ENCODE measurements at regions not wholly inside any gene's neighbourhood (a gene's known extent, or its start where the extent isn't known, plus 50 kb on each side); places are given as distances from the start of the nearest gene placed in this dataset.
A peak's percentile ranks its signal among the peaks of the same experiment; 100 is the strongest.
"Not testable (repeated sequence)": the region's sequence is repeated elsewhere in the genome, so short reads cannot be mapped to it uniquely, and the experiment has no call there.

GRCh38 chr22:11561744-11562143 lies 3966.2 kb upstream of the OR11H1 start:
- H3K27ac ChIP-seq (ENCODE audit: low read length) = not testable (repeated sequence)

GRCh38 chr22:11568837-11569563 lies 3959.0 kb upstream of the OR11H1 start:
- H3K9me3 ChIP-seq (ENCODE audit: insufficient read depth, low read depth, low read length) = peaks cover 89% of the 10 kb centered on the region
- not testable (repeated sequence) for H3K9ac ChIP-seq (ENCODE audit: low read depth, low read length); H3K27ac ChIP-seq (ENCODE audit: low read length); H3K36me3 ChIP-seq (ENCODE audit: insufficient read depth, low read depth, low read length); H3K27me3 ChIP-seq (ENCODE audit: insufficient read depth, low read length); H3K4me1 ChIP-seq (ENCODE audit: insufficient read depth, low read length); H3K4me3 ChIP-seq (ENCODE audit: low read length)

More at GRCh38 chr22:11561744-11562143, 3966.2 kb upstream of the OR11H1 start:
- H3K4me1 ChIP-seq (ENCODE audit: insufficient read depth, low read length); H3K36me3 ChIP-seq (ENCODE audit: insufficient read depth, low read depth, low read length); H3K27me3 ChIP-seq (ENCODE audit: insufficient read depth, low read length); H3K9ac ChIP-seq (ENCODE audit: low read depth, low read length); H3K4me3 ChIP-seq (ENCODE audit: low read length): not testable (repeated sequence)
- H3K9me3 ChIP-seq (ENCODE audit: insufficient read depth, low read depth, low read length) = peaks cover 43% of the 10 kb centered on the region

- peaks cover 89% of the 10 kb centered on the region for H3K9me3 ChIP-seq (ENCODE audit: insufficient read depth, low read depth, low read length)
- H3K36me3 ChIP-seq (ENCODE audit: insufficient read depth, low read depth, low read length); H3K4me1 ChIP-seq (ENCODE audit: insufficient read depth, low read length); H3K4me3 ChIP-seq (ENCODE audit: low read length); H3K27ac ChIP-seq (ENCODE audit: low read length); H3K27me3 ChIP-seq (ENCODE audit: insufficient read depth, low read length); H3K9ac ChIP-seq (ENCODE audit: low read depth, low read length): not testable (repeated sequence)
Observed at GRCh38 chr22:11569564-11569940, 3958.4 kb upstream of the OR11H1 start.

GRCh38 chr22:11573154-11573553 lies 3954.8 kb upstream of the OR11H1 start:
- not testable (repeated sequence) for H3K36me3 ChIP-seq (ENCODE audit: insufficient read depth, low read depth, low read length); H3K27me3 ChIP-seq (ENCODE audit: insufficient read depth, low read length)
- H3K9me3 ChIP-seq (ENCODE audit: insufficient read depth, low read depth, low read length) = peaks cover 97% of the 10 kb centered on the region

GRCh38 chr22:11574231-11574630 lies 3953.8 kb upstream of the OR11H1 start:
- not testable (repeated sequence) for H3K4me1 ChIP-seq (ENCODE audit: insufficient read depth, low read length); H3K36me3 ChIP-seq (ENCODE audit: insufficient read depth, low read depth, low read length); H3K27ac ChIP-seq (ENCODE audit: low read length); H3K4me3 ChIP-seq (ENCODE audit: low read length); H3K9ac ChIP-seq (ENCODE audit: low read depth, low read length); H3K27me3 ChIP-seq (ENCODE audit: insufficient read depth, low read length)
- H3K9me3 ChIP-seq (ENCODE audit: insufficient read depth, low read depth, low read length) = peaks cover 97% of the 10 kb centered on the region

More at GRCh38 chr22:11573154-11573553, 3954.8 kb upstream of the OR11H1 start:
- not testable (repeated sequence) for H3K27ac ChIP-seq (ENCODE audit: low read length); H3K9ac ChIP-seq (ENCODE audit: low read depth, low read length); H3K4me1 ChIP-seq (ENCODE audit: insufficient read depth, low read length); H3K4me3 ChIP-seq (ENCODE audit: low read length)

- not testable (repeated sequence) for H3K36me3 ChIP-seq (ENCODE audit: insufficient read depth, low read depth, low read length); H3K27ac ChIP-seq (ENCODE audit: low read length); H3K4me3 ChIP-seq (ENCODE audit: low read length); H3K9ac ChIP-seq (ENCODE audit: low read depth, low read length); H3K4me1 ChIP-seq (ENCODE audit: insufficient read depth, low read length); H3K27me3 ChIP-seq (ENCODE audit: insufficient read depth, low read length)
- H3K9me3 ChIP-seq (ENCODE audit: insufficient read depth, low read depth, low read length) = peaks cover 97% of the 10 kb centered on the region
Observed at GRCh38 chr22:11574659-11575058, 3953.3 kb upstream of the OR11H1 start.

- not testable (repeated sequence) for H3K36me3 ChIP-seq (ENCODE audit: insufficient read depth, low read depth, low read length)
- H3K9me3 ChIP-seq (ENCODE audit: insufficient read depth, low read depth, low read length) = peaks cover 89% of the 10 kb centered on the region
Observed at GRCh38 chr22:11576740-11577139, 3951.3 kb upstream of the OR11H1 start.

GRCh38 chr22:11578115-11578514 lies 3949.9 kb upstream of the OR11H1 start:
- peaks cover 88% of the 10 kb centered on the region for H3K9me3 ChIP-seq (ENCODE audit: insufficient read depth, low read depth, low read length)
- not testable (repeated sequence) for H3K27me3 ChIP-seq (ENCODE audit: insufficient read depth, low read length)

More at GRCh38 chr22:11576740-11577139, 3951.3 kb upstream of the OR11H1 start:
- H3K4me1 ChIP-seq (ENCODE audit: insufficient read depth, low read length); H3K27me3 ChIP-seq (ENCODE audit: insufficient read depth, low read length); H3K9ac ChIP-seq (ENCODE audit: low read depth, low read length); H3K27ac ChIP-seq (ENCODE audit: low read length); H3K4me3 ChIP-seq (ENCODE audit: low read length): not testable (repeated sequence)

GRCh38 chr22:11578551-11578950 lies 3949.4 kb upstream of the OR11H1 start:
- not testable (repeated sequence) for H3K4me1 ChIP-seq (ENCODE audit: insufficient read depth, low read length); H3K9ac ChIP-seq (ENCODE audit: low read depth, low read length); H3K27me3 ChIP-seq (ENCODE audit: insufficient read depth, low read length); H3K4me3 ChIP-seq (ENCODE audit: low read length); H3K36me3 ChIP-seq (ENCODE audit: insufficient read depth, low read depth, low read length); H3K27ac ChIP-seq (ENCODE audit: low read length)
- H3K9me3 ChIP-seq (ENCODE audit: insufficient read depth, low read depth, low read length) = peaks cover 88% of the 10 kb centered on the region

More at GRCh38 chr22:11578115-11578514, 3949.9 kb upstream of the OR11H1 start:
- not testable (repeated sequence) for H3K9ac ChIP-seq (ENCODE audit: low read depth, low read length); H3K4me3 ChIP-seq (ENCODE audit: low read length); H3K4me1 ChIP-seq (ENCODE audit: insufficient read depth, low read length); H3K36me3 ChIP-seq (ENCODE audit: insufficient read depth, low read depth, low read length); H3K27ac ChIP-seq (ENCODE audit: low read length)

- H3K36me3 ChIP-seq (ENCODE audit: insufficient read depth, low read depth, low read length); H3K4me1 ChIP-seq (ENCODE audit: insufficient read depth, low read length); H3K4me3 ChIP-seq (ENCODE audit: low read length); H3K9ac ChIP-seq (ENCODE audit: low read depth, low read length); H3K27ac ChIP-seq (ENCODE audit: low read length); H3K27me3 ChIP-seq (ENCODE audit: insufficient read depth, low read length): not testable (repeated sequence)
- H3K9me3 ChIP-seq (ENCODE audit: insufficient read depth, low read depth, low read length) = peaks cover 82% of the 10 kb centered on the region
Observed at GRCh38 chr22:11582048-11582447, 3945.9 kb upstream of the OR11H1 start.

- H3K4me3 ChIP-seq (ENCODE audit: low read length); H3K27ac ChIP-seq (ENCODE audit: low read length); H3K36me3 ChIP-seq (ENCODE audit: insufficient read depth, low read depth, low read length); H3K27me3 ChIP-seq (ENCODE audit: insufficient read depth, low read length); H3K4me1 ChIP-seq (ENCODE audit: insufficient read depth, low read length); H3K9ac ChIP-seq (ENCODE audit: low read depth, low read length): not testable (repeated sequence)
- peaks cover 76% of the 10 kb centered on the region for H3K9me3 ChIP-seq (ENCODE audit: insufficient read depth, low read depth, low read length)
Observed at GRCh38 chr22:11584231-11584630, 3943.8 kb upstream of the OR11H1 start.

- H3K36me3 ChIP-seq (ENCODE audit: insufficient read depth, low read depth, low read length) = not testable (repeated sequence)
Observed at GRCh38 chr22:11594552-11594951, 3933.4 kb upstream of the OR11H1 start.

More at GRCh38 chr22:11594552-11594951, 3933.4 kb upstream of the OR11H1 start:
- not testable (repeated sequence) for H3K4me1 ChIP-seq (ENCODE audit: insufficient read depth, low read length); H3K9ac ChIP-seq (ENCODE audit: low read depth, low read length); H3K27me3 ChIP-seq (ENCODE audit: insufficient read depth, low read length); H3K27ac ChIP-seq (ENCODE audit: low read length)
- H3K4me3 ChIP-seq (ENCODE audit: low read length) = 0 out of 2 replicates have a peak overlapping the region, but pooled peaks have one; percentile 4
- peaks cover 78% of the 10 kb centered on the region for H3K9me3 ChIP-seq (ENCODE audit: insufficient read depth, low read depth, low read length)

Data from iPS-20b (cell line).